ENCODE measurements at regions not wholly inside any gene's neighbourhood (a gene's known extent, or its start where the extent isn't known, plus 50 kb on each side); places are given as distances from the start of the nearest gene placed in this dataset.
"Not testable (repeated sequence)": the region's sequence is repeated elsewhere in the genome, so short reads cannot be mapped to it uniquely, and the experiment has no call there.

GRCh38 chr7:83749495-83749894 lies 100.6 kb upstream of the SEMA3E start:
- FAIRE-seq (no peak), DNase-seq (ENCODE audit: low spot score in 2 of 2) (no peak)

GRCh38 chr7:83739527-83739926 lies 90.6 kb upstream of the SEMA3E start:
- FAIRE-seq (no peak), DNase-seq (ENCODE audit: low spot score in 2 of 2) (no peak)

GRCh38 chr7:83738291-83738835 lies 89.4 kb upstream of the SEMA3E start:
- no peak for FAIRE-seq
- DNase-seq (ENCODE audit: low spot score in 2 of 2) = no peak

- FAIRE-seq (no peak), DNase-seq (ENCODE audit: low spot score in 2 of 2) (no peak)
Observed at GRCh38 chr7:83732305-83732704, 83.4 kb upstream of the SEMA3E start.

GRCh38 chr7:83731154-83731553 lies 82.2 kb upstream of the SEMA3E start:
- no peak for DNase-seq (ENCODE audit: low spot score in 2 of 2)

GRCh38 chr7:83716923-83717322 lies 68.0 kb upstream of the SEMA3E start:
- not testable (repeated sequence) for DNase-seq (ENCODE audit: low spot score in 2 of 2); FAIRE-seq

More at GRCh38 chr7:83731154-83731553, 82.2 kb upstream of the SEMA3E start:
- no peak for FAIRE-seq

GRCh38 chr7:83708531-83708930 lies 59.6 kb upstream of the SEMA3E start:
- DNase-seq (ENCODE audit: low spot score in 2 of 2) (no peak), FAIRE-seq (no peak)

- no peak for FAIRE-seq
- DNase-seq (ENCODE audit: low spot score in 2 of 2) = no peak
Observed at GRCh38 chr7:83704564-83704963, 55.6 kb upstream of the SEMA3E start.

GRCh38 chr7:83702446-83702845 lies 53.5 kb upstream of the SEMA3E start:
- FAIRE-seq = no peak
- DNase-seq (ENCODE audit: low spot score in 2 of 2) = no peak

- FAIRE-seq (no peak), DNase-seq (ENCODE audit: low spot score in 2 of 2) (no peak)
Observed at GRCh38 chr7:83701736-83702135, 52.8 kb upstream of the SEMA3E start.

Measured in frontal cortex (tissue), 3 donors.